ENCODE measurements at regions not wholly inside any gene's neighbourhood (a gene's known extent, or its start where the extent isn't known, plus 50 kb on each side); places are given as distances from the start of the nearest gene placed in this dataset.
A peak's percentile ranks its signal among the peaks of the same experiment; 100 is the strongest.

DNA sequence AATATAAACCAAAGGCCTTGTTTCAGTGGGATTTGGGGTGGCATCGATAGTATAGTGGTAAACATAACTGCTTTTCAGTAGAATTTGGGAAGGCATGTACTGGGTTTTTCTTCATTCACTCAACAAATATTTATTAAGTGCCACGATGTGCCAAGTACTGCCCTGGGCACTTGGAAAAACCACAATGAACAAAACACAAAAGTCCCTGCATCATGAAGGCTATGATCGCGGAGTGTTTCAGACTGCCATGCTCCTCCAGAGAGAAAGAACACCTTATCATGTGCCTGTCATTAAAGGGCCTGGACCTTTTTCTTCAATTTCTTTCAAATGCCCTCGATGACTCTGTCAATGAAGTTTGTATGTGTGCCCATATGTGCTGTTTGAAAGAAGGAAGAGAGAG lies 59.2 kb upstream of the CEP85L start:
- Histone ChIP-seq H3K36me3 (no peaks in the 10 kb centered on the region), H3K4me3 (no peak overlapping the region), H3K9me3 (no peaks in the 10 kb centered on the region), H3K4me1 (ENCODE audit: insufficient read depth) (peaks cover 4% of the 10 kb centered on the region), H3K27ac (no peak overlapping the region), H3K27me3 (no peaks in the 10 kb centered on the region)
- TF ChIP-seq POLR2A (IDR thresholded peaks at IDR 0.05) (no peak), EP300 (IDR thresholded peaks at IDR 0.05) (no peak)
- TF ChIP-seq, protein P1, sequence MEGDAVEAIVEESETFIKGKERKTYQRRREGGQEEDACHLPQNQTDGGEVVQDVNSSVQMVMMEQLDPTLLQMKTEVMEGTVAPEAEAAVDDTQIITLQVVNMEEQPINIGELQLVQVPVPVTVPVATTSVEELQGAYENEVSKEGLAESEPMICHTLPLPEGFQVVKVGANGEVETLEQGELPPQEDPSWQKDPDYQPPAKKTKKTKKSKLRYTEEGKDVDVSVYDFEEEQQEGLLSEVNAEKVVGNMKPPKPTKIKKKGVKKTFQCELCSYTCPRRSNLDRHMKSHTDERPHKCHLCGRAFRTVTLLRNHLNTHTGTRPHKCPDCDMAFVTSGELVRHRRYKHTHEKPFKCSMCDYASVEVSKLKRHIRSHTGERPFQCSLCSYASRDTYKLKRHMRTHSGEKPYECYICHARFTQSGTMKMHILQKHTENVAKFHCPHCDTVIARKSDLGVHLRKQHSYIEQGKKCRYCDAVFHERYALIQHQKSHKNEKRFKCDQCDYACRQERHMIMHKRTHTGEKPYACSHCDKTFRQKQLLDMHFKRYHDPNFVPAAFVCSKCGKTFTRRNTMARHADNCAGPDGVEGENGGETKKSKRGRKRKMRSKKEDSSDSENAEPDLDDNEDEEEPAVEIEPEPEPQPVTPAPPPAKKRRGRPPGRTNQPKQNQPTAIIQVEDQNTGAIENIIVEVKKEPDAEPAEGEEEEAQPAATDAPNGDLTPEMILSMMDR (IDR thresholded peaks at IDR 0.05): no peak
- no peak for DNase-seq
- intact Hi-C loops (cut with DNase I): no loop called here
- WGBS, 3 donors: 97% methylated on average over 5 of the region's 5 CpGs

DNA sequence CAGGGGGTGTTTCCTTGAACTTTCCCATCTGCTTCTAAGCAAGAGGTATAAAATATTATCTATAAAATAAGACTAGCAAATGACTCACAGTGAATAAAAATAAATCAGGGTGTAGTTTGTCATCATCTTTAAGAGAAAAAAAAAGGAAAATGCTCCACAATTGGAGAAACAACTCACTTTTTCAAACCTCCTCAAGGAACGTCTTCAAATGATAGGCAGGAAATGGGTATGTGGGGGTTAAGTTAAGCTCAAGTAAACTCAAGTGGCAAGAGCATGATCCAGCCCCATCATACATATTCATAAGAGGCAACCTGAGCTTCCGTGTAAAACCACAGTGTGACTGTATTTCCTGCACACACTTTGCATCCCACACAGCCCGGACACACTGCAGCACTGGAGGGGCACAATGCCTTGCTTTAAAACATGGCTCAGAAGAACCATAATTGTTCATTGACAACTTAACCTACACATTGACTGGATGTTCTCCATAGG lies 58.5 kb upstream of the CEP85L start:
- intact Hi-C loops (cut with DNase I): loop anchor here in 2 of 4 donors (10.0 kb wide), 1 partner anchor 55 kb away; the partner anchor contains the start of gene CEP85L (in 2 of the 2)

GRCh38 chr6:118708744-118709143 lies 57.4 kb upstream of the CEP85L start:
- Histone ChIP-seq H3K36me3 (no peaks in the 10 kb centered on the region), H3K4me3 (peak overlapping the region; percentile 37), H3K9me3 (no peaks in the 10 kb centered on the region), H3K27me3 (no peaks in the 10 kb centered on the region), H3K27ac (peak overlapping the region; percentile 3 to 80), H3K4me1 (ENCODE audit: insufficient read depth) (peaks cover 7% of the 10 kb centered on the region)
- no peak for TF ChIP-seq POLR2A (IDR thresholded peaks at IDR 0.05)
- no peak for TF ChIP-seq EP300 (IDR thresholded peaks at IDR 0.05)
- TF ChIP-seq, protein P1 (IDR thresholded peaks at IDR 0.05): no peak
- intact Hi-C loops (cut with DNase I): loop anchor here in 2 of 4 donors (10.0 kb wide), 1 partner anchor 54 kb away; the partner anchor contains the start of gene CEP85L (in 2 of the 2)
- no peak for DNase-seq
- 16 to 28% (median 25%) methylated on average over 5 of the region's 5 CpGs for WGBS, 3 donors

More for the DNA sequence above, 58.5 kb upstream of the CEP85L start:
- no peaks in the 10 kb centered on the region for H3K36me3 ChIP-seq
- no peak for TF ChIP-seq EP300 (IDR thresholded peaks at IDR 0.05)
- TF ChIP-seq POLR2A (IDR thresholded peaks at IDR 0.05): no peak
- TF ChIP-seq, protein P1 (IDR thresholded peaks at IDR 0.05): no peak
- no peaks in the 10 kb centered on the region for H3K27me3 ChIP-seq
- WGBS, 3 donors: 15 to 23% (median 17%) methylated on average over 3 of the region's 3 CpGs
- DNase-seq: no peak
- H3K4me3 ChIP-seq: peak overlapping the region; percentile 37
- H3K27ac ChIP-seq: peak overlapping the region in 1 of 2 donors; percentile 80
- H3K9me3 ChIP-seq: no peaks in the 10 kb centered on the region
- H3K4me1 ChIP-seq (ENCODE audit: insufficient read depth): peaks cover 6% of the 10 kb centered on the region

GRCh38 chr6:118708055-118708454 lies 56.7 kb upstream of the CEP85L start:
- H3K9me3 ChIP-seq: no peaks in the 10 kb centered on the region
- no peak for DNase-seq
- peaks cover 7% of the 10 kb centered on the region for H3K4me1 ChIP-seq (ENCODE audit: insufficient read depth)
- H3K4me3 ChIP-seq: no peak overlapping the region
- no peaks in the 10 kb centered on the region for H3K36me3 ChIP-seq
- H3K27ac ChIP-seq: peak overlapping the region in 1 of 2 donors; percentile 80
- H3K27me3 ChIP-seq: no peaks in the 10 kb centered on the region
- intact Hi-C loops (cut with DNase I): loop anchor here in 2 of 4 donors (10.0 kb wide), 1 partner anchor 53 kb away; the partner anchor contains the start of gene CEP85L (in 2 of the 2)
- whole genome bisulfite sequencing, 3 donors: 97 to 98% (median 97%) methylated on average over 3 of the region's 3 CpGs
- TF ChIP-seq POLR2A (IDR thresholded peaks at IDR 0.05) (no peak), EP300 (IDR thresholded peaks at IDR 0.05) (no peak)
- TF ChIP-seq, protein P1 (IDR thresholded peaks at IDR 0.05): no peak

All from ovary (tissue), 7 donors.